ENCODE measurements at regions not wholly inside any gene's neighbourhood (a gene's known extent, or its start where the extent isn't known, plus 50 kb on each side); places are given as distances from the start of the nearest gene placed in this dataset.
"Not testable (repeated sequence)": the region's sequence is repeated elsewhere in the genome, so short reads cannot be mapped to it uniquely, and the experiment has no call there.

DNA sequence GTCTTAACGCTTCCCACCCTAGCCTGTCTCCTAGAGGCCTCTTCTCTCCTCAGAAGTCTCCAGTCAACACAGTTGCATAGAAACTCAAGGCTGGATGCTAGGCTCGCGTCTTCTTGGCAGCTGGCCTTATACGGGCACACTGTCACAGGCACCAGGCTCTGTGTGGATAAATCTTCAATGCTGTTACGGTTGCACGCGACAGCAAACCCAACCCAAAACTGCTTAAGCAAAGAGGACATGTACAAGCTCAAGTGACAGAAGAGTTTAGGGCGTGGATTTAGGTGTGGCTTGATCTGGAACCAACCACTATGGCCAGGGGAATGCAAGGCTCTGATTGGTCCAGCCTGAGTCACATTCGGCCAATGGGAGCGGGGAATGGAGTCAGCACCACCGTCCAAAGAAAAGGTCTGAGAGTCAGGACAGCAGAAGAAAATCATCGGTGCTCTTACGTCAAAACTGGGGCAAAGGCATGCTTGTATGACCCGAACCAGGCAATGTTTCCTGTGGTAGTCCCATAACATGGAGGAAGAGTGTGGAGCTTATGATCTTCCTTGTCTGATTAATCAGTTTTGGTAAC is 65.1 kb upstream of the ZNG1B start:
- TF ChIP-seq, protein P1, sequence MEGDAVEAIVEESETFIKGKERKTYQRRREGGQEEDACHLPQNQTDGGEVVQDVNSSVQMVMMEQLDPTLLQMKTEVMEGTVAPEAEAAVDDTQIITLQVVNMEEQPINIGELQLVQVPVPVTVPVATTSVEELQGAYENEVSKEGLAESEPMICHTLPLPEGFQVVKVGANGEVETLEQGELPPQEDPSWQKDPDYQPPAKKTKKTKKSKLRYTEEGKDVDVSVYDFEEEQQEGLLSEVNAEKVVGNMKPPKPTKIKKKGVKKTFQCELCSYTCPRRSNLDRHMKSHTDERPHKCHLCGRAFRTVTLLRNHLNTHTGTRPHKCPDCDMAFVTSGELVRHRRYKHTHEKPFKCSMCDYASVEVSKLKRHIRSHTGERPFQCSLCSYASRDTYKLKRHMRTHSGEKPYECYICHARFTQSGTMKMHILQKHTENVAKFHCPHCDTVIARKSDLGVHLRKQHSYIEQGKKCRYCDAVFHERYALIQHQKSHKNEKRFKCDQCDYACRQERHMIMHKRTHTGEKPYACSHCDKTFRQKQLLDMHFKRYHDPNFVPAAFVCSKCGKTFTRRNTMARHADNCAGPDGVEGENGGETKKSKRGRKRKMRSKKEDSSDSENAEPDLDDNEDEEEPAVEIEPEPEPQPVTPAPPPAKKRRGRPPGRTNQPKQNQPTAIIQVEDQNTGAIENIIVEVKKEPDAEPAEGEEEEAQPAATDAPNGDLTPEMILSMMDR (IDR thresholded peaks at IDR 0.05), result not testable (repeated sequence)
- TF ChIP-seq POLR2A (IDR thresholded peaks at IDR 0.05), result not testable (repeated sequence)
